ENCODE measurements at regions not wholly inside any gene's neighbourhood (a gene's known extent, or its start where the extent isn't known, plus 50 kb on each side); places are given as distances from the start of the nearest gene placed in this dataset.

DNA sequence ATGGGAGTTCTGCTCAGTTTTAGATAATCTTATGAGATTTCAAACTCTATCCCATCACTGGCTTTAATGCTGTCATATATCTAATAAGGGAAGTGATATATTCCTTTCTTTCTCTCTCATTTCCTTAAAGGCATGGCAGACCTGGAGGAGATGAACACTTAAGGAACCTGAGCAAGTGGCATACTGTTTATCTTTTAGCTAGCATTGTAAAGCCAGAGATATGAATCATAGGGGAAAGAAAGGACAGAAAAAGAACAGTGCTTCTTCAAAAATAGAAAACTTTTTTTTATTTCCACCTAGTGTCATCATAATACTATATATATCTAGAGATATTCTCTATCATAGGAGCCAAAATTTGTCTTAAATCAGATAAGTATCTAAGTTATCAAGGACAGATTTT is 68.3 kb upstream of the PSMA6 start:
- TF ChIP-seq, protein P1, sequence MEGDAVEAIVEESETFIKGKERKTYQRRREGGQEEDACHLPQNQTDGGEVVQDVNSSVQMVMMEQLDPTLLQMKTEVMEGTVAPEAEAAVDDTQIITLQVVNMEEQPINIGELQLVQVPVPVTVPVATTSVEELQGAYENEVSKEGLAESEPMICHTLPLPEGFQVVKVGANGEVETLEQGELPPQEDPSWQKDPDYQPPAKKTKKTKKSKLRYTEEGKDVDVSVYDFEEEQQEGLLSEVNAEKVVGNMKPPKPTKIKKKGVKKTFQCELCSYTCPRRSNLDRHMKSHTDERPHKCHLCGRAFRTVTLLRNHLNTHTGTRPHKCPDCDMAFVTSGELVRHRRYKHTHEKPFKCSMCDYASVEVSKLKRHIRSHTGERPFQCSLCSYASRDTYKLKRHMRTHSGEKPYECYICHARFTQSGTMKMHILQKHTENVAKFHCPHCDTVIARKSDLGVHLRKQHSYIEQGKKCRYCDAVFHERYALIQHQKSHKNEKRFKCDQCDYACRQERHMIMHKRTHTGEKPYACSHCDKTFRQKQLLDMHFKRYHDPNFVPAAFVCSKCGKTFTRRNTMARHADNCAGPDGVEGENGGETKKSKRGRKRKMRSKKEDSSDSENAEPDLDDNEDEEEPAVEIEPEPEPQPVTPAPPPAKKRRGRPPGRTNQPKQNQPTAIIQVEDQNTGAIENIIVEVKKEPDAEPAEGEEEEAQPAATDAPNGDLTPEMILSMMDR (conservative IDR thresholded peaks at IDR 0.05 in 1 of 2, IDR thresholded peaks at IDR 0.05 in 1 of 2; ENCODE audit: low read depth in 1 of 2, low read length in 2 of 2): no peak
- no peak for TF ChIP-seq EZH2 (IDR thresholded peaks at IDR 0.05; ENCODE audit: low read length, missing control alignments)
